Hindlimb muscle (tissue), 1 donor: ENCODE measurements at regions not wholly inside any gene's neighbourhood (a gene's known extent, or its start where the extent isn't known, plus 50 kb on each side); places are given as distances from the start of the nearest gene placed in this dataset.
"Not testable (repeated sequence)": the region's sequence is repeated elsewhere in the genome, so short reads cannot be mapped to it uniquely, and the experiment has no call there.

Experiments used
- DNase-seq: peaks from one replicate; pipeline ENCODE4 v3.0.0-alpha.2; 2013

- DNase-seq = no peak
These were observed 212.5 kb downstream of the EMX2 start for GRCh38 chr10:117754770-117755658.

GRCh38 chr10:117755659-117756014, 213.1 kb downstream of the EMX2 start:
- no peak for DNase-seq

GRCh38 chr10:117757086-117757720, 214.7 kb downstream of the EMX2 start:
- DNase-seq = peak; percentile 32

DNA sequence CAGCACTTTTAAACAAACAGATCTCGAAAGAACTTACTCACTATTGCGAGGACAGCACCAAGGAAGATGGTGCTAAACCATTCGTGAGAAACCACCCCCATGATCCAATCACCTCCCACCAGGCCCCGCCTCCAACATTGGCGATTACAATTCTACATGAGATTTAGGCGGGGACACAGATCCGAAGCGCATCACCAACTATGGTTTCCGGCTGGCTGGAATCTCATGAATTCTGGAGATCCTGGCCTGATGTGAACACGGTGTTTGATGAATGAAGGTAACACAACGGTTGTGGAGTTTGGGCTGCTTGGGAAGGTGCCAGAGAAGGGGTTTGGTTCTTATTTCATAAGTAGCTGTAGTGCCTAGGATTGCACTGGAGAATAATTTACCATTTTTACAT, 216.7 kb downstream of the EMX2 start:
- DNase-seq = no peak

DNA sequence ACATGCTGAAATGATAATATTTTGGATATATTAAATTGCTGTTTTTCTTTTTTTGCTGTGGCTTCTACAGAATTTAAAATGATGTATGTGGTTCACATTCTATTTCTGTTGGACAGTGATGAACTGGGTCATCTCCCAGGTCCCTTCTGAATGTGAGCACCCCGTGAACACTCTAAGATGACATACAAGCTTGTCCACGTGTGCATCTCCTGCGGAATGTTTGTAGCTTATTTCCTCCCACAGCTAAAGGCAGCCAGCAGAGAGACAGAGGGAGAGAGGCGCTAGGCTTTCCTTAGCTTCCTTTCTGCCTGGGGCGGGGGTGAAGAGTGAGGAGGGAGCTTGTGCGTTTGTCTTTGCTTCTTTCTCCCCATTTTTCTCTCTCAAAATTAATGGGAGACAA, 219.1 kb downstream of the EMX2 start:
- DNase-seq = no peak

DNA sequence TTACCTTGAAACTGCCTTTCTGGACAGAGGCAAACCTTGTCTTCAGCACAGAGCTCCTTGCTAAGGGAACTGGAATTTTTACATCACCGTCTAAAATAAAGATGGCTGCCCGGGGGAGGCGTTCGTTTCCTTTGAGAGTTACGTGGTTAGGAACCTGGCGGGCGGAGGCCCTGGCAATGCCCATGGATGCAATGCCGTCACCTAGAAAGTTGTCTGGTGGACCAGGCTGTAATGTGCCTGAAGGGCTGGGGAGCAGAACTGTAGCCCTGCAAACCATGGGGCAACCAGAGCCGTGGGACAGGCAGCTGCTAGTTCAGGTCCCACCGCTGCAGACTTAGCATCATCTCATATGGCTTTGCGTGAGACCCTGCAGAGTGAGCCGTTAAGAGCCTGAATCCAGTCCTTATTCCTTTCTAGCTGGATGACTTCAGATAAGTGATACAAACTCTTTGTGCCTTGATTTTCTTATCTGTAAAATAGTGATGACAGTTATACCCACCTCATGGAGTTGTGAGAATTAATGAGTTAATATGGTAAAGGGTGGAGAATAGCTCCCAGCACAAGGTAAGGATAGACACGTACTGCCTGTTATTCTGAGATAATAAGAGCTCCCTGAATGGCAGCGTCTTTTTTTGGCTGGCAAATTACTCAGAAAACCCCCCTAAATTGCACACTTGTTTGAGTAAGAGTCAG, 219.7 kb downstream of the EMX2 start:
- no peak for DNase-seq

GRCh38 chr10:117762819-117763172, 220.2 kb downstream of the EMX2 start:
- DNase-seq = no peak

DNA sequence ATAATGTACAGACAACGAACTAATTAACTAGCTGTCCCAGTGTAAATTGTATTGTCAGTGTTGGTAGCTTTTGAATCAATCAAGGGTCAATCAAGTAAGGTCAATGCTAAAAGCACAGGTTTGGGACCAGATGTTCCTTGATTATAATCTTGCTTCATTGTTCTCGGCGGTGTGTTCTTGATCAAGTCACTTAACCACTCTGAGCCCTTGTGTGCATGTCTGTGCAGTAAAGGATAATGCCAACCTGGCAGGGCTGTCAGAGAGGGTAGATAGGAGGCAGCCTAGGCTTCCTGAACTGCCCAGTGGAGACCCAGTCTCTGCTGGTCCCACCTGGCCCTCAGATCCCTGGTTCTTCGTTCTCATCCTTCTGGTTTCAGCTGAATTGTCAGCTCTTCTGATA, 221.0 kb downstream of the EMX2 start:
- DNase-seq = no peak

- DNase-seq = no peak
These were observed 225.9 kb downstream of the EMX2 start for GRCh38 chr10:117768333-117769042.

GRCh38 chr10:117775526-117775925, 233.0 kb downstream of the EMX2 start:
- no peak for DNase-seq

DNA sequence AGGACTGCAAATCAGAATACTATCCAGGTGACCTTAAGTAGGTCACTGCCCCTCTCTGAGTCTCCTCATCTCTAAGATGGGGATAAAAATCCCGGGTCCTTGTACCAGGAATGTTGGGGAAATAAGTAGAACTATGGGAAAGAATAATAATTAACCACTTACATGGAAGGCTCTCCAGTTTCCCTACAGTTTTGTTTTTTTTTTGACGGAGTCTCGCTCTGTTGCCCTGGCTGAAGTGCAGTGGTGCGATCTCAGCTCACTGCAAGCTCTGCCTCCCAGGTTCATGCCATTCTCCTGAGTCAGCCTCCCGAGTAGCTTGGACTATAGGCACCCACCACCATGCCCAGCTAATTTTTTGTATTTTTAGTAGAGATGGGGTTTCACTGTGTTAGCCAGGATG, 234.7 kb downstream of the EMX2 start:
- not testable (repeated sequence) for DNase-seq

GRCh38 chr10:117778241-117778640, 235.7 kb downstream of the EMX2 start:
- no peak for DNase-seq

GRCh38 chr10:117780411-117780810, 237.9 kb downstream of the EMX2 start:
- DNase-seq = no peak

- DNase-seq = no peak
These were observed 238.8 kb downstream of the EMX2 start for GRCh38 chr10:117781216-117781831.

- DNase-seq = no peak
These were observed 239.7 kb downstream of the EMX2 start for GRCh38 chr10:117782276-117782675.

GRCh38 chr10:117783698-117784395, 241.3 kb downstream of the EMX2 start:
- DNase-seq = no peak

- no peak for DNase-seq
These were observed 242.2 kb downstream of the EMX2 start for GRCh38 chr10:117784776-117785175.

DNA sequence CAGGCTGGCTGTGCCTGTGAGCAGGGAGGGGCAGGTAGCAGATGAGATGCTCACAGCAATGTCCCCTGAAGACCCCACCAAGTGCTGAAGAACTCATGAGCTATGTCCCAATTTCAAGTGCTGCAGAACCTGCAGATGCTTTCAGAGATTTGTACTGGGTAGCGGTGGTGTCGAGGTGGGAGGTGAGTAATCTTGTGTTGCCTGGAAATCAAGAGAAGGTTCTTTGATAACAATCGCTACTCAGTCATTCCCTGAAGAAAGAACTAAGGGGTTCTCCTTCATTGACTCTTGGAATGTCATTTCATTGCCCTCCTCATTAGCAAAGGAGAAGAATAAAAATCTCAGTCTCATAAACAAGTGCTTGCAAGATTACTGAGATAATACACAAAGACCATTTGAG, 246.4 kb downstream of the EMX2 start:
- DNase-seq = no peak

DNA sequence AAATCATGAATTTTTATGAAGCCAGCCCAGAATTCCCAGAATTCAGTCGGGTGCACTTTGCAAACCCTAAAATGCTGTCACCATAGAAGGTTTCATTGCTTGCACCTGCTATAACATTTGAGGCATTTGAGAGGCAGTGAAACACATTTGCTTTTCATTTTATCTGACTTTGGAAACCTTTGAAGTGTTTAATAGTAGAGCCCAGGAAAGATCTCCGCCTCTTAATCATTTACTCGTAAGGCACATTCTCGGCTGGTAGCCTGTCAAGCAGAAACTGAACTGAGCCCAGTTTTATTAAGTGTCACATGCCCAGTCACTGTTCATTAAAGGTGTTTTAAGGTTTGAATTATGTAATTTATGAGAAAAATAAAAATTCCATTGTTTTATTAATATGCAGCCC, 247.6 kb downstream of the EMX2 start:
- no peak for DNase-seq

DNA sequence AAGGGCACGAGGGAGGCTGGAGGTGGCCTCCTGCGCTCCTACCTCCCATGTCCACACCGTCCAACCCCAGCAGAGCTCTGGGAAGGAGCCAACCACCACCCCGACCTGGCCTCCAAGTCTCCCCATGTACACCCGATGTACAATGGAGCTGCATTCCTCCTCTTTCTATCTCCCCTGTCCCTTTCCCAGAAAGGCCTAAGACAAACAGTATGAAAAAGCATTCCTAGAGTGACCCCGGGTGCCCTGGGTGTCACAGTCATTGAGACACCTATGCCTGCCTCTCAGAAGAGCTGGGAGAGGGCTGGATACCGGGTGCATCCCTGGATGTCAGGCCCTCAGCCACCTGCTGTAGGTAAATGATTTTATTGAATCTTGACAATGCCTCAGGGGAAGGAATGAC, 248.1 kb downstream of the EMX2 start:
- no peak for DNase-seq

DNA sequence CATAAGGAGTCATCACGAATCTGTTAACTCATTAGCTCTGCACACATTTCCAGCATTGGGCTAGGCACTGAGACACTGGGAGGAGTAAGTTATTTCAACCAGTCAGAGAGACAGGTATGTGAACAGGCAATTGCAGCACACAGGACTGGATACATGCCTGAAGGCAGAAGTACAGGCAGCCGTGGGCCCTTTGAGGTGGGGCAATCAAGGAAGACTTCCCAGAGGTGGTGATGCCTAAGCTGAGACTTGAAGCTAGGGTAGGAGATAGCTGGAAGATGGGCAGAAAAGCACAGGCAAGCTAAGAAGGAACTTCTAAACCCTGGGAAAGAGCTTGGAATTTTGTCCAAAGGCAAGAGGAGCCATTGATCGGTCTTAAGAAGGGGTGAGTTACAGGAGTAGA, 249.7 kb downstream of the EMX2 start:
- DNase-seq = no peak

GRCh38 chr10:117796130-117796745, 250.5 kb downstream of the RAB11FIP2 start:
- no peak for DNase-seq
